Neuronal stem cell (in vitro differentiated cells): ENCODE measurements at regions not wholly inside any gene's neighbourhood (a gene's known extent, or its start where the extent isn't known, plus 50 kb on each side); places are given as distances from the start of the nearest gene placed in this dataset.

ENCODE experiments used
- DNase-seq: peaks from one replicate; pipeline ENCODE4 v3.0.0-alpha.2; 2013; ENCODE audit warnings: low spot score
- H2AFZ ChIP-seq: one replicate; pipeline ENCODE4 v1.6.1; 2013; ENCODE audit warnings: mild to moderate bottlenecking, low read length, inconsistent platforms
- H2AK5ac ChIP-seq: 2 replicates; pipeline ENCODE4 v1.6.1; 2013; ENCODE audit warnings: low read depth, mild to moderate bottlenecking, inconsistent platforms, low read length, moderate library complexity, mixed read lengths
- H2BK120ac ChIP-seq: 2 replicates; pipeline ENCODE4 v1.6.1; 2013; ENCODE audit warnings: low read depth, mild to moderate bottlenecking, inconsistent platforms, low read length, moderate library complexity, mixed read lengths
- H2BK12ac ChIP-seq: one replicate; pipeline ENCODE4 v1.6.1; 2013; ENCODE audit warnings: low read length, inconsistent platforms
- H2BK15ac ChIP-seq: 2 replicates; pipeline ENCODE4 v1.6.1; 2013; ENCODE audit warnings: mild to moderate bottlenecking, low read length, inconsistent platforms, mixed read lengths
- H2BK5ac ChIP-seq: one replicate; pipeline ENCODE4 v1.6.1; 2013; ENCODE audit warnings: inconsistent platforms, mild to moderate bottlenecking, low read length, moderate library complexity
- H3K14ac ChIP-seq: one replicate; pipeline ENCODE4 v1.6.1; 2013; ENCODE audit warnings: low read length, inconsistent platforms
- H3K18ac ChIP-seq: 2 replicates; pipeline ENCODE4 v1.6.1; 2013; ENCODE audit warnings: low read length, inconsistent platforms
- H3K23ac ChIP-seq: 2 replicates; pipeline ENCODE4 v1.6.1; 2013; ENCODE audit warnings: low read depth, mild to moderate bottlenecking, mixed read lengths, low read length, inconsistent platforms; ENCODE audit not compliant: poor library complexity
- H3K27ac ChIP-seq: replicated peaks from 3 replicates; pipeline ENCODE4 v1.5.1; 2013; ENCODE audit warnings: low read length, inconsistent platforms
- H3K27me3 ChIP-seq, 3 experiments: 2 replicates each; pipeline ENCODE4 v1.6.1; 2013; ENCODE audit warnings: low read length in 3 of 3, mild to moderate bottlenecking in 2 of 3, inconsistent platforms in 1 of 3, low read depth in 1 of 3, mixed read lengths in 1 of 3, moderate library complexity in 1 of 3; ENCODE audit not compliant: control insufficient read depth in 3 of 3, insufficient read depth in 3 of 3
- H3K36me3 ChIP-seq, 2 donors: replicated peaks in 1 of 2; 2 replicates each; pipeline ENCODE4 v1.6.1; 2013; ENCODE audit warnings: low read length in 2 of 2; ENCODE audit not compliant: control insufficient read depth in 2 of 2, insufficient read depth in 2 of 2
- H3K4ac ChIP-seq: 2 replicates; pipeline ENCODE4 v1.6.1; 2013; ENCODE audit warnings: inconsistent platforms, mild to moderate bottlenecking, low read length, moderate library complexity
- H3K4me1 ChIP-seq, 2 donors: 1 replicate in 1 of 2; 2 replicates in 1 of 2; pipeline ENCODE4 v1.6.1; 2013; ENCODE audit warnings: low read length in 2 of 2, low read depth in 1 of 2; ENCODE audit not compliant: control insufficient read depth in 2 of 2, insufficient read depth in 1 of 2
- H3K4me2 ChIP-seq: one replicate; pipeline ENCODE4 v1.6.1; 2013; ENCODE audit warnings: mild to moderate bottlenecking, low read length, inconsistent platforms; ENCODE audit not compliant: insufficient read depth, poor library complexity, severe bottlenecking
- H3K4me3 ChIP-seq, 2 donors: 2 replicates each; pipeline ENCODE4 v1.5.1; 2013; ENCODE audit warnings: low read length in 2 of 2, mild to moderate bottlenecking in 2 of 2, inconsistent platforms in 1 of 2, moderate library complexity in 1 of 2
- H3K79me1 ChIP-seq: one replicate; pipeline ENCODE4 v1.6.1; 2013; ENCODE audit warnings: low read depth, mild to moderate bottlenecking, inconsistent platforms, low read length, moderate library complexity
- H3K9ac ChIP-seq: one replicate; pipeline ENCODE4 v1.6.1; 2013; ENCODE audit warnings: mild to moderate bottlenecking, low read depth, low read length, inconsistent platforms; ENCODE audit not compliant: poor library complexity
- H3K9me3 ChIP-seq, 2 donors: replicated peaks in 1 of 2; 2 replicates each; pipeline versions ENCODE3 to v1.6.1; 2013; ENCODE audit warnings: low read length in 2 of 2, mild to moderate bottlenecking in 2 of 2, inconsistent platforms in 1 of 2, low read depth in 1 of 2, mixed read lengths in 1 of 2, moderate library complexity in 1 of 2; ENCODE audit not compliant: control insufficient read depth in 2 of 2, insufficient read depth in 1 of 2
- H4K8ac ChIP-seq: one replicate; pipeline ENCODE4 v1.6.1; 2013; ENCODE audit warnings: low read depth, mild to moderate bottlenecking, inconsistent platforms, low read length, moderate library complexity
- H4K91ac ChIP-seq: one replicate; pipeline ENCODE4 v1.6.1; 2013; ENCODE audit warnings: low read length, low read depth, mild to moderate bottlenecking, inconsistent platforms; ENCODE audit not compliant: poor library complexity
- WGBS, 2 donors: extraction: QIAGEN DNeasy Blood & Tissue Kit; methylation state at CpG; one replicate each; pipeline ENCODE4 v1.1.7; 2013; ENCODE audit warnings: missing lambda C conversion rate in 2 of 2, mixed read lengths in 1 of 2; ENCODE audit not compliant: insufficient read length in 2 of 2, insufficient replicate concordance in 1 of 2; ENCODE audit errors: extremely low coverage in 2 of 2; 5-methylcytosine and 5-hydroxymethylcytosine counted together

- no peak overlapping the region for H3K4me3 ChIP-seq
- no peak overlapping the region for H3K14ac ChIP-seq
- H3K23ac ChIP-seq, result no peak overlapping the region
- DNase-seq, result peak; percentile 12
- H3K27me3 ChIP-seq, result no peaks in the 10 kb centered on the region
- no peak overlapping the region for H3K9ac ChIP-seq
- peak overlapping the region; percentile 46 for H3K27ac ChIP-seq
- no peak overlapping the region for H3K4me2 ChIP-seq
- H3K4me1 ChIP-seq, result peaks cover 0 to 2% of the 10 kb centered on the region in 2 donors
- no peak overlapping the region for H3K18ac ChIP-seq
- H3K4ac ChIP-seq, result no peak overlapping the region
- H2BK5ac ChIP-seq, result no peak overlapping the region
- no peak overlapping the region for H2AK5ac ChIP-seq
- no peak overlapping the region for H2AFZ ChIP-seq
- H4K8ac ChIP-seq, result no peak overlapping the region
- no peak overlapping the region for H2BK15ac ChIP-seq
- no peak overlapping the region for H2BK120ac ChIP-seq
- no peaks in the 10 kb centered on the region for H3K36me3 ChIP-seq
- H2BK12ac ChIP-seq, result no peak overlapping the region
- H4K91ac ChIP-seq, result no peak overlapping the region
- no CpG with 5 or more reads among the region's 2 CpGs for WGBS, 2 donors
- H3K79me1 ChIP-seq, result no peaks in the 10 kb centered on the region
- H3K9me3 ChIP-seq, result no peaks in the 10 kb centered on the region
These were observed 649.8 kb downstream of the RPS29 start for GRCh38 chr14:48936362-48936761.

GRCh38 chr14:48925184-48925583 lies 661.0 kb downstream of the RPS29 start:
- Histone ChIP-seq H3K9ac (no peak overlapping the region), H3K4me2 (no peak overlapping the region), H4K91ac (no peak overlapping the region), H2AK5ac (no peak overlapping the region), H3K79me1 (no peaks in the 10 kb centered on the region), H2BK12ac (no peak overlapping the region), H3K23ac (no peak overlapping the region), H3K27me3 (no peaks in the 10 kb centered on the region), H3K4me3 (no peak overlapping the region), H2BK15ac (no peak overlapping the region), H3K36me3 (no peaks in the 10 kb centered on the region), H3K4ac (no peak overlapping the region), H3K4me1 (no peaks in the 10 kb centered on the region), H2BK5ac (no peak overlapping the region), H3K18ac (no peak overlapping the region), H3K27ac (no peak overlapping the region), H2AFZ (no peak overlapping the region), H3K9me3 (no peaks in the 10 kb centered on the region), H4K8ac (no peak overlapping the region), H3K14ac (no peak overlapping the region), H2BK120ac (no peak overlapping the region)
- no peak for DNase-seq
- WGBS, 2 donors, result no CpG with 5 or more reads among the region's 6 CpGs

GRCh38 chr14:48914921-48915320 lies 671.3 kb downstream of the RPS29 start:
- no peaks in the 10 kb centered on the region for H3K4me1 ChIP-seq
- H3K9me3 ChIP-seq, result no peaks in the 10 kb centered on the region
- H3K23ac ChIP-seq, result no peak overlapping the region
- H3K27ac ChIP-seq, result no peak overlapping the region
- DNase-seq, result no peak
- H2BK15ac ChIP-seq, result no peak overlapping the region
- H3K27me3 ChIP-seq, result no peaks in the 10 kb centered on the region
- H2BK5ac ChIP-seq, result no peak overlapping the region
- H3K36me3 ChIP-seq, result no peaks in the 10 kb centered on the region
- H2AFZ ChIP-seq, result no peak overlapping the region
- H3K4ac ChIP-seq, result no peak overlapping the region
- H3K79me1 ChIP-seq, result no peaks in the 10 kb centered on the region
- H3K9ac ChIP-seq, result no peak overlapping the region
- H2AK5ac ChIP-seq, result no peak overlapping the region
- H3K4me3 ChIP-seq, result no peak overlapping the region
- no peak overlapping the region for H3K18ac ChIP-seq
- no peak overlapping the region for H4K91ac ChIP-seq
- H2BK12ac ChIP-seq, result no peak overlapping the region
- no peak overlapping the region for H2BK120ac ChIP-seq
- no peak overlapping the region for H3K4me2 ChIP-seq
- no peak overlapping the region for H4K8ac ChIP-seq
- no peak overlapping the region for H3K14ac ChIP-seq
- no CpG with 5 or more reads among the region's 4 CpGs for WGBS, 2 donors

- H3K18ac ChIP-seq, result no peak overlapping the region
- no peak overlapping the region for H3K23ac ChIP-seq
- H2BK12ac ChIP-seq, result no peak overlapping the region
- H2BK5ac ChIP-seq, result no peak overlapping the region
- H3K9me3 ChIP-seq, result no peaks in the 10 kb centered on the region
- H3K4ac ChIP-seq, result no peak overlapping the region
- WGBS, 2 donors, result no CpG with 5 or more reads among the region's 1 CpG
- H2AK5ac ChIP-seq, result no peak overlapping the region
- H3K79me1 ChIP-seq, result no peaks in the 10 kb centered on the region
- no peak overlapping the region for H4K8ac ChIP-seq
- H2BK120ac ChIP-seq, result no peak overlapping the region
- no peaks in the 10 kb centered on the region for H3K36me3 ChIP-seq
- H3K14ac ChIP-seq, result no peak overlapping the region
- H3K27me3 ChIP-seq, result no peaks in the 10 kb centered on the region
- no peak overlapping the region for H4K91ac ChIP-seq
- H3K4me3 ChIP-seq, result no peak overlapping the region
- no peak overlapping the region for H2BK15ac ChIP-seq
- no peak for DNase-seq
- no peaks in the 10 kb centered on the region for H3K4me1 ChIP-seq
- no peak overlapping the region for H2AFZ ChIP-seq
- H3K4me2 ChIP-seq, result no peak overlapping the region
- H3K27ac ChIP-seq, result no peak overlapping the region
- no peak overlapping the region for H3K9ac ChIP-seq
These were observed 671.8 kb downstream of the RPS29 start for GRCh38 chr14:48914382-48914781.
